K562 (cell line): ENCODE measurements at regions not wholly inside any gene's neighbourhood (a gene's known extent, or its start where the extent isn't known, plus 50 kb on each side); places are given as distances from the start of the nearest gene placed in this dataset.

Source experiments
- ATAC-seq: fragments of 200-7000 bp; cut with Tn5 transposase; 3 replicates; pipeline ENCODE4 v1.9.1; 2020; ENCODE audit warnings: moderate library complexity
- BruUV-seq: library from RNA; stranded (reverse); fragments of 400-500 nt; replicated peaks from 2 replicates; lab custom pipeline; 2021; lab: Mats Ljungman, UMichigan
- CTCF ChIA-PET: fragments of 300-600 bp; formaldehyde crosslinking; extraction: SDS; loops from one replicate; lab custom pipeline; 2021; ENCODE audit warnings: low intra/inter-chr PET ratio; lab: Yijun Ruan, JAX
- POLR2A ChIA-PET: fragments of 300-600, 350-650 bp; sonication (Branson Sonifier 250); formaldehyde crosslinking; extraction: SDS; loops from one replicate; lab custom pipeline; 2021; ENCODE audit warnings: antibody characterized with exemption, inconsistent platforms; lab: Yijun Ruan, JAX
- DNase-seq, 4 experiments: peaks; one replicate each; pipeline versions ENCODE4 v3.0.0 to v3.0.0-alpha.2; 2011 to 2018; ENCODE audit warnings: low spot score in 3 of 4, mixed read lengths in 3 of 4; ENCODE audit errors: extremely low read depth in 1 of 4
- FAIRE-seq: peaks from 2 replicates; lab custom pipeline; 2011; peaks lifted over from hg19 to GRCh38; lab: Jason Lieb, UNC
- H2AFZ ChIP-seq: 2 replicates; pipeline ENCODE4 v1.6.0; 2011; ENCODE audit warnings: low read depth, low read length, control low read depth, inconsistent platforms
- H3K27ac ChIP-seq: fragments of 200-600 bp; 3 replicates; pipeline ENCODE4 v1.8.0; 2011; ENCODE audit warnings: low read depth, mild to moderate bottlenecking, control low read depth, inconsistent platforms, low read length, moderate library complexity, mixed read lengths; ENCODE audit errors: extremely low read depth
- H3K27me3 ChIP-seq, 2 experiments: fragments of 300-600 bp in 1 of 2; 2 replicates in 1 of 2; 3 replicates in 1 of 2; pipeline versions ENCODE4 v1.6.0 to v1.8.0; 2011; ENCODE audit warnings: inconsistent platforms in 2 of 2, low read length in 2 of 2, mild to moderate bottlenecking in 1 of 2, mixed read lengths in 1 of 2, moderate library complexity in 1 of 2; ENCODE audit not compliant: control insufficient read depth in 2 of 2, insufficient read depth in 2 of 2
- H3K36me3 ChIP-seq: fragments of 300-600 bp; 3 replicates; pipeline ENCODE4 v1.8.0; 2011; ENCODE audit warnings: mild to moderate bottlenecking, low read length, inconsistent platforms; ENCODE audit not compliant: control insufficient read depth, insufficient read depth
- H3K4me1 ChIP-seq, 2 experiments: fragments of 200-600 bp in 1 of 2; replicated peaks in 1 of 2; 2 replicates in 1 of 2; 3 replicates in 1 of 2; pipeline versions ENCODE4 v1.5.1 to v1.8.0; 2011; ENCODE audit warnings: inconsistent platforms in 2 of 2, low read length in 2 of 2, mild to moderate bottlenecking in 1 of 2, mixed read lengths in 1 of 2, moderate library complexity in 1 of 2; ENCODE audit not compliant: control insufficient read depth in 2 of 2, insufficient read depth in 2 of 2
- H3K4me2 ChIP-seq: 2 replicates; pipeline ENCODE4 v1.6.1; 2011; ENCODE audit warnings: low read length, control low read depth, inconsistent platforms, mixed read lengths; ENCODE audit not compliant: insufficient read depth
- H3K4me3 ChIP-seq: fragments of 200-600 bp; sonication (generic), shearing (Covaris generic); 2 replicates; pipeline ENCODE4 v1.5.1; 2016; ENCODE audit warnings: control low read depth, inconsistent platforms
- H3K79me2 ChIP-seq: fragments of 200-600 bp; 3 replicates; pipeline ENCODE4 v1.8.0; 2011; ENCODE audit warnings: low read length, inconsistent platforms; ENCODE audit not compliant: control insufficient read depth, insufficient read depth
- H3K9ac ChIP-seq, 2 experiments: 2 replicates each; pipeline versions ENCODE4 v1.6.0 to v1.6.1; 2011; ENCODE audit warnings: low read depth in 2 of 2, low read length in 2 of 2, control low read depth in 1 of 2, inconsistent platforms in 1 of 2, mild to moderate bottlenecking in 1 of 2, mixed read lengths in 1 of 2; ENCODE audit not compliant: insufficient read depth in 1 of 2
- H3K9me1 ChIP-seq: one replicate; pipeline ENCODE4 v1.6.0; 2011; ENCODE audit warnings: inconsistent platforms, mild to moderate bottlenecking, low read length, moderate library complexity; ENCODE audit not compliant: control insufficient read depth, insufficient read depth
- H3K9me3 ChIP-seq: replicated peaks from 2 replicates; pipeline ENCODE4 v1.5.1; 2011; ENCODE audit warnings: low read depth, low read length, inconsistent platforms; ENCODE audit not compliant: control insufficient read depth, insufficient read depth
- H4K20me1 ChIP-seq: replicated peaks from 2 replicates; pipeline ENCODE4 v1.6.1; 2011; ENCODE audit warnings: low read length, inconsistent platforms, mixed read lengths; ENCODE audit not compliant: control insufficient read depth, insufficient read depth
- CHCHD3 ChIP-seq: fragments of 250-450 bp; sonication (Bioruptor Pico); IDR thresholded peaks from 2 replicates; pipeline ENCODE4 v2.1.2; 2022; ENCODE audit warnings: mild to moderate bottlenecking
- HNRNPK ChIP-seq: fragments of 200-400 bp; formaldehyde crosslinking; IDR thresholded peaks from one replicate; pipeline ENCODE4 v1.6.1; 2018; ENCODE audit warnings: mild to moderate bottlenecking, low read depth, low read length; ENCODE audit not compliant: poor library complexity, severe bottlenecking
- HNRNPLL ChIP-seq: fragments of 200-400 bp; formaldehyde crosslinking; IDR thresholded peaks from 2 replicates; pipeline ENCODE4 v1.6.1; 2017; ENCODE audit warnings: low read length, low read depth, mild to moderate bottlenecking; ENCODE audit not compliant: poor library complexity, severe bottlenecking
- KDM1A ChIP-seq, 2 experiments: fragments of 450-650 bp; IDR thresholded peaks; 2 replicates each; pipeline ENCODE4 v1.6.1; 2016; ENCODE audit warnings: mild to moderate bottlenecking in 2 of 2
- MTA1 ChIP-seq: fragments of 450-650 bp; IDR thresholded peaks from 2 replicates; pipeline ENCODE4 v1.6.1; 2017; ENCODE audit warnings: borderline replicate concordance
- NONO ChIP-seq, 2 experiments: fragments of 200-400 bp in 1 of 2; fragments of 450-650 bp in 1 of 2; formaldehyde crosslinking in 1 of 2; IDR thresholded peaks; 2 replicates each; pipeline ENCODE4 v1.6.1; 2017; ENCODE audit warnings: low read depth in 2 of 2, mild to moderate bottlenecking in 2 of 2, moderate library complexity in 2 of 2, low read length in 1 of 2
- POLR3A ChIP-seq: IDR thresholded peaks from 2 replicates; pipeline ENCODE4 v1.6.1; 2011; ENCODE audit warnings: borderline replicate concordance, mild to moderate bottlenecking, moderate library complexity; ENCODE audit not compliant: insufficient read length, insufficient read depth; ENCODE audit errors: extremely low read depth
- RBM22 ChIP-seq: fragments of 200-400 bp; formaldehyde crosslinking; IDR thresholded peaks from 2 replicates; pipeline ENCODE4 v1.6.1; 2018; ENCODE audit warnings: low read length, low read depth; ENCODE audit not compliant: poor library complexity, severe bottlenecking
- RBM34 ChIP-seq: fragments of 200-400 bp; formaldehyde crosslinking; IDR thresholded peaks from 2 replicates; pipeline ENCODE4 v1.6.1; 2018; ENCODE audit warnings: low read length, borderline replicate concordance; ENCODE audit not compliant: insufficient read depth
- RBM39 ChIP-seq: fragments of 200-400 bp; formaldehyde crosslinking; optimal IDR thresholded peaks from 2 replicates; pipeline ENCODE3; 2018; ENCODE audit warnings: low read depth, low read length
- SETDB1 ChIP-seq: IDR thresholded peaks from one replicate; pipeline ENCODE4 v1.6.1; 2012; ENCODE audit warnings: low read length, control low read depth, inconsistent platforms
- SRSF9 ChIP-seq: fragments of 200-400 bp; formaldehyde crosslinking; IDR thresholded peaks from 2 replicates; pipeline ENCODE4 v1.6.1; 2017; ENCODE audit warnings: low read depth, low read length, borderline replicate concordance
- TARDBP ChIP-seq: fragments of 450-650 bp; IDR thresholded peaks from 2 replicates; pipeline ENCODE4 v1.6.1; 2016
- ZNF124 ChIP-seq: sonication (generic); formaldehyde crosslinking; IDR thresholded peaks from 2 replicates; pipeline ENCODE4 v1.8.1; 2022; ENCODE audit warnings: missing genetic modification reagents
- ZNF232 ChIP-seq: sonication (generic); formaldehyde crosslinking; IDR thresholded peaks from 2 replicates; pipeline ENCODE4 v1.8.0; 2022; ENCODE audit warnings: mild to moderate bottlenecking, missing genetic modification reagents
- WGBS: fragments of 100-300 bp; shearing (Covaris generic); methylation state at CpG from one replicate; pipeline ENCODE4 v1.1.6; 2016; ENCODE audit warnings: low coverage, mixed read lengths; ENCODE audit not compliant: insufficient coverage; ENCODE audit errors: missing lambda C conversion rate; 5-methylcytosine and 5-hydroxymethylcytosine counted together
- in situ Hi-C: fragments of 300-500 bp; cut with MboI; formaldehyde crosslinking; loops from 4 replicates; pipeline ENCODE4 v1.15.0; 2018; ENCODE audit warnings: inconsistent platforms, mixed read lengths
- intact Hi-C: fragments of 100-400 bp; cut with micrococcal nuclease; formaldehyde crosslinking; loops from 2 replicates; pipeline ENCODE4 v1.14.2; 2022
- TF ChIP-seq, protein P1 (sequence below): sonication (generic); formaldehyde crosslinking; IDR thresholded peaks from 2 replicates; pipeline ENCODE4 v1.9.0; 2022; ENCODE audit warnings: mild to moderate bottlenecking, missing genetic modification reagents
- TF ChIP-seq, protein P2 (sequence below): sonication (generic); formaldehyde crosslinking; IDR thresholded peaks from 2 replicates; pipeline ENCODE4 v1.8.0; 2022; ENCODE audit warnings: mild to moderate bottlenecking, missing genetic modification reagents
- TF ChIP-seq, protein P3 (sequence below): conservative IDR thresholded peaks from 2 replicates; pipeline ENCODE4 v1.6.1; 2011; ENCODE audit warnings: low read depth, mild to moderate bottlenecking, low read length; ENCODE audit not compliant: control insufficient read depth

DNA sequence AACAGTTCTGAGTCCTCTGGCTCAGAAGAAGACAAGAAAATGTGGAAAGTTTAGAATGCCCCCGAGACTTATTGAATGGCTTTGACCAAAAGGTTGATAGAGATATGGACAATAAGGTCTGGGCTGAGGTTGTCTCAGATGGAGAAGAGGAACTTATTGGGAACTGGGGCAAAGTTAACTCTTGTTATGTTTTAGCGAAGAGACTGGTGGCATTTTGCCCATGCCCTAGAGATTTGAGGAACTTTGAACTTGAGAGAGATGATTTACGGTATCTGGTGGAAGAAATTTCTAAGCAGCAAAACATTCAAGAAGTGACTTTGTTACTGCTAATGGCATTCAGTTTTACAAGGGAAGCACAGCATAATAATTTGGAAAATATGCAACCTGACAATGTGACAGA, 1549.3 kb upstream of the ADGRL3 start:
- CTCF ChIA-PET: no interaction called here
- no peaks in the 10 kb centered on the region for H4K20me1 ChIP-seq
- no peaks in the 10 kb centered on the region for H3K9me1 ChIP-seq
- no peak overlapping the region for H3K4me3 ChIP-seq
- 0% methylated on average over 3 of the region's 3 CpGs for WGBS
- no peak overlapping the region for H3K27ac ChIP-seq
- in situ Hi-C loops (no loop called here), intact Hi-C loops (no loop called here)
- H3K27me3 ChIP-seq: no peaks in the 10 kb centered on the region
- no peak overlapping the region for H2AFZ ChIP-seq
- no peaks in the 10 kb centered on the region for H3K36me3 ChIP-seq
- no peaks in the 10 kb centered on the region for H3K79me2 ChIP-seq
- no peak overlapping the region for H3K9ac ChIP-seq
- POLR2A ChIA-PET: no interaction called here
- H3K9me3 ChIP-seq: no peaks in the 10 kb centered on the region
- no peak overlapping the region for H3K4me2 ChIP-seq
- FAIRE-seq (no peak), DNase-seq (no peak), ATAC-seq (no peak)
- no peaks in the 10 kb centered on the region for H3K4me1 ChIP-seq
- TF ChIP-seq POLR3A (no peak), ZNF232 (CRISPR knock-in tag) (no peak), RBM34 (no peak), CHCHD3 (CRISPR knock-in tag) (no peak), TARDBP (no peak), KDM1A (IDR thresholded peaks at IDR 0.05) (no peak), HNRNPLL (no peak), SETDB1 (no peak), SRSF9 (no peak), RBM39 (no peak), ZNF124 (CRISPR knock-in tag) (no peak), NONO (IDR thresholded peaks at IDR 0.05; ENCODE audit: low read depth in 2 of 2, low read length in 1 of 2) (no peak), RBM22 (no peak), MTA1 (no peak), HNRNPK (no peak)
- TF ChIP-seq, protein P1, sequence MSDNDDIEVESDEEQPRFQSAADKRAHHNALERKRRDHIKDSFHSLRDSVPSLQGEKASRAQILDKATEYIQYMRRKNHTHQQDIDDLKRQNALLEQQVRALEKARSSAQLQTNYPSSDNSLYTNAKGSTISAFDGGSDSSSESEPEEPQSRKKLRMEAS: no peak
- TF ChIP-seq, protein P2, sequence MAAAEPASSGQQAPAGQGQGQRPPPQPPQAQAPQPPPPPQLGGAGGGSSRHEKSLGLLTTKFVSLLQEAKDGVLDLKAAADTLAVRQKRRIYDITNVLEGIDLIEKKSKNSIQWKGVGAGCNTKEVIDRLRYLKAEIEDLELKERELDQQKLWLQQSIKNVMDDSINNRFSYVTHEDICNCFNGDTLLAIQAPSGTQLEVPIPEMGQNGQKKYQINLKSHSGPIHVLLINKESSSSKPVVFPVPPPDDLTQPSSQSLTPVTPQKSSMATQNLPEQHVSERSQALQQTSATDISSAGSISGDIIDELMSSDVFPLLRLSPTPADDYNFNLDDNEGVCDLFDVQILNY: no peak
- TF ChIP-seq, protein P3, sequence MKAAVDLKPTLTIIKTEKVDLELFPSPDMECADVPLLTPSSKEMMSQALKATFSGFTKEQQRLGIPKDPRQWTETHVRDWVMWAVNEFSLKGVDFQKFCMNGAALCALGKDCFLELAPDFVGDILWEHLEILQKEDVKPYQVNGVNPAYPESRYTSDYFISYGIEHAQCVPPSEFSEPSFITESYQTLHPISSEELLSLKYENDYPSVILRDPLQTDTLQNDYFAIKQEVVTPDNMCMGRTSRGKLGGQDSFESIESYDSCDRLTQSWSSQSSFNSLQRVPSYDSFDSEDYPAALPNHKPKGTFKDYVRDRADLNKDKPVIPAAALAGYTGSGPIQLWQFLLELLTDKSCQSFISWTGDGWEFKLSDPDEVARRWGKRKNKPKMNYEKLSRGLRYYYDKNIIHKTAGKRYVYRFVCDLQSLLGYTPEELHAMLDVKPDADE: no peak
- BruUV-seq: no TSS peak
